Heart left ventricle (tissue), 16 donors: ENCODE measurements at regions not wholly inside any gene's neighbourhood (a gene's known extent, or its start where the extent isn't known, plus 50 kb on each side); places are given as distances from the start of the nearest gene placed in this dataset.

Source experiments
- ATAC-seq, 4 donors: fragments of 200-7000 bp; cut with Tn5 transposase; one replicate each; pipeline ENCODE4 v1.9.1; 2020 to 2022; ENCODE audit warnings: moderate library complexity in 4 of 4, mild to moderate bottlenecking in 3 of 4, moderate number of reproducible peaks in 1 of 4
- DNase-seq, 5 donors: peaks; one replicate each; pipeline ENCODE4 v3.0.0-alpha.2; 2020
- H3K27ac ChIP-seq, 12 donors: fragments of 200-600 bp; sonication (generic) in 4 of 12; one replicate each; pipeline versions ENCODE4 v1.5.0 to v1.8.0; 2016 to 2022; ENCODE audit warnings: mild to moderate bottlenecking in 2 of 12
- H3K27me3 ChIP-seq, 9 donors: fragments of 200-600 bp; sonication (generic) in 2 of 9; one replicate each; pipeline versions ENCODE4 v1.5.1 to v1.8.0; 2016 to 2022; ENCODE audit warnings: mild to moderate bottlenecking in 3 of 9
- H3K36me3 ChIP-seq, 9 donors: fragments of 200-600 bp; sonication (generic) in 2 of 9; one replicate each; pipeline versions ENCODE4 v1.5.0 to v1.8.0; 2018 to 2022; ENCODE audit warnings: mild to moderate bottlenecking in 2 of 9
- H3K4me1 ChIP-seq, 12 donors: fragments of 200-600 bp; sonication (generic) in 4 of 12; one replicate each; pipeline versions ENCODE4 v1.5.0 to v1.8.0; 2016 to 2022; ENCODE audit warnings: mild to moderate bottlenecking in 3 of 12
- H3K4me3 ChIP-seq, 12 donors: fragments of 200-600 bp; sonication (generic) in 4 of 12; one replicate each; pipeline versions ENCODE4 v1.5.0 to v1.8.0; 2017 to 2022; ENCODE audit warnings: mild to moderate bottlenecking in 9 of 12, moderate library complexity in 4 of 12
- H3K9me3 ChIP-seq, 12 donors: fragments of 200-600 bp; sonication (generic) in 4 of 12; one replicate each; pipeline versions ENCODE4 v1.5.0 to v1.8.0; 2016 to 2022; ENCODE audit warnings: mild to moderate bottlenecking in 1 of 12
- CTCF ChIP-seq, 12 donors: fragments of 200-600 bp; sonication (generic) in 4 of 12; IDR thresholded peaks; one replicate each; pipeline versions ENCODE4 v1.5.0 to v1.8.0; 2018 to 2022; ENCODE audit warnings: antibody characterized with exemption in 12 of 12, mild to moderate bottlenecking in 5 of 12
- POLR2A ChIP-seq, 2 donors: fragments of 450-650 bp; IDR thresholded peaks; one replicate each; pipeline ENCODE4 v1.6.1; 2017; ENCODE audit warnings: antibody characterized with exemption in 2 of 2, mild to moderate bottlenecking in 2 of 2, moderate library complexity in 2 of 2
- WGBS, 4 donors: extraction: QIAGEN DNeasy Blood & Tissue Kit in 2 of 4; methylation state at CpG; one replicate each; pipeline versions ENCODE4 v1.1.5 to v1.1.7; 2013 to 2018; 5-methylcytosine and 5-hydroxymethylcytosine counted together
- intact Hi-C, 10 donors: fragments of 100-400 bp; cut with DNase I; formaldehyde crosslinking; loops; one replicate each; pipeline versions ENCODE4 v1.11.1 to v1.14.2; 2022
- donor health status: ischemic (EF 13 %, LVEDD 7.1; RV severe dilation, severe dysfunction).
- donor health status: healthy with polysubstance abuse.
- donor health status: DM: no; HTN: yes; CAD: no.
- donor health status: DM: no; HTN: no; CAD: no.
- donor health status: ischemic (EF 25% LVEDD 6.9; RV normal size, moderate dysfunction).
- donor health status: ischemic (EF 25% LVEDD 5.7; RV mildly dilated, moderate dysfunction).
- donor health status: healthy.
- donor health status: DM: yes; HTN: yes; CAD: no.
- donor health status: ischemic (EF 35%, LVEDD 5.7; RV mildly dilated, moderate dysfunction).
- donor health status: nonischemic (EF 11% LVEDD 7.7; RV severe dilation, severe dysfunction).
- donor health status: DM: yes; HTN: yes; CAD: no.
- donor health status: PGD.
- donor health status: ischemic (EF 29% LVEDD 5.4; RV normal size, mild dysfunction).
- donor health status: nonischemic (EF 23%, LVEDD 6.1; RV moderate dilation, normal function).

- Histone ChIP-seq H3K27me3 (no peaks in the 10 kb centered on the region), H3K27ac (no peak overlapping the region), H3K36me3 (no peaks in the 10 kb centered on the region), H3K4me3 (no peak overlapping the region), H3K4me1 (no peaks in the 10 kb centered on the region), H3K9me3 (peaks cover 0 to 10% (median 0%) of the 10 kb centered on the region in 12 donors)
- 55 to 81% (median 68%) methylated on average over 3 of the region's 3 CpGs for WGBS, 4 donors
- DNase-seq = no peak
- TF ChIP-seq POLR2A (IDR thresholded peaks at IDR 0.05) (no peak), CTCF (IDR thresholded peaks at IDR 0.05) (no peak)
- ATAC-seq = no peak
- intact Hi-C loops = no loop called here
These were observed 472.4 kb downstream of the ZNF674 start for GRCh38 chrX:46072791-46073190.

GRCh38 chrX:46072372-46072771 is 472.8 kb downstream of the ZNF674 start:
- H3K9me3 ChIP-seq = peaks cover 0 to 10% (median 0%) of the 10 kb centered on the region in 12 donors
- H3K4me3 ChIP-seq = no peak overlapping the region
- TF ChIP-seq POLR2A (IDR thresholded peaks at IDR 0.05) (no peak), CTCF (IDR thresholded peaks at IDR 0.05) (no peak)
- no peaks in the 10 kb centered on the region for H3K27me3 ChIP-seq
- ATAC-seq (no peak), DNase-seq (no peak)
- no peaks in the 10 kb centered on the region for H3K36me3 ChIP-seq
- intact Hi-C loops = no loop called here
- no peak overlapping the region for H3K27ac ChIP-seq
- H3K4me1 ChIP-seq = no peaks in the 10 kb centered on the region
- WGBS, 4 donors = 57 to 80% (median 76%) methylated on average over 2 of the region's 2 CpGs

- H3K27ac ChIP-seq = no peak overlapping the region
- TF ChIP-seq POLR2A (IDR thresholded peaks at IDR 0.05) (no peak), CTCF (IDR thresholded peaks at IDR 0.05) (no peak)
- DNase-seq = no peak
- ATAC-seq = no peak
- no peaks in the 10 kb centered on the region for H3K36me3 ChIP-seq
- intact Hi-C loops = no loop called here
- no peaks in the 10 kb centered on the region for H3K9me3 ChIP-seq
- no peak overlapping the region for H3K4me3 ChIP-seq
- H3K4me1 ChIP-seq = no peaks in the 10 kb centered on the region
- H3K27me3 ChIP-seq = no peaks in the 10 kb centered on the region
These were observed 474.8 kb downstream of the ZNF674 start for GRCh38 chrX:46070421-46070820.

- Histone ChIP-seq H3K4me1 (no peaks in the 10 kb centered on the region), H3K9me3 (peaks cover 0 to 20% (median 0%) of the 10 kb centered on the region in 12 donors), H3K4me3 (no peak overlapping the region), H3K27ac (no peak overlapping the region), H3K27me3 (no peaks in the 10 kb centered on the region), H3K36me3 (no peaks in the 10 kb centered on the region)
- DNase-seq (peak in 1 of 5 donors; percentile 18), ATAC-seq (no peak)
- TF ChIP-seq POLR2A (IDR thresholded peaks at IDR 0.05) = no peak
- no peak for TF ChIP-seq CTCF (IDR thresholded peaks at IDR 0.05)
- WGBS, 4 donors = 82 to 85% (median 83%) methylated on average over 17 of the region's 17 CpGs
- intact Hi-C loops = no loop called here
These were observed 485.9 kb downstream of the ZNF674 start for GRCh38 chrX:46059316-46059715.
